ENCODE measurements at regions not wholly inside any gene's neighbourhood (a gene's known extent, or its start where the extent isn't known, plus 50 kb on each side); places are given as distances from the start of the nearest gene placed in this dataset.
"Not testable (repeated sequence)": the region's sequence is repeated elsewhere in the genome, so short reads cannot be mapped to it uniquely, and the experiment has no call there.

DNA sequence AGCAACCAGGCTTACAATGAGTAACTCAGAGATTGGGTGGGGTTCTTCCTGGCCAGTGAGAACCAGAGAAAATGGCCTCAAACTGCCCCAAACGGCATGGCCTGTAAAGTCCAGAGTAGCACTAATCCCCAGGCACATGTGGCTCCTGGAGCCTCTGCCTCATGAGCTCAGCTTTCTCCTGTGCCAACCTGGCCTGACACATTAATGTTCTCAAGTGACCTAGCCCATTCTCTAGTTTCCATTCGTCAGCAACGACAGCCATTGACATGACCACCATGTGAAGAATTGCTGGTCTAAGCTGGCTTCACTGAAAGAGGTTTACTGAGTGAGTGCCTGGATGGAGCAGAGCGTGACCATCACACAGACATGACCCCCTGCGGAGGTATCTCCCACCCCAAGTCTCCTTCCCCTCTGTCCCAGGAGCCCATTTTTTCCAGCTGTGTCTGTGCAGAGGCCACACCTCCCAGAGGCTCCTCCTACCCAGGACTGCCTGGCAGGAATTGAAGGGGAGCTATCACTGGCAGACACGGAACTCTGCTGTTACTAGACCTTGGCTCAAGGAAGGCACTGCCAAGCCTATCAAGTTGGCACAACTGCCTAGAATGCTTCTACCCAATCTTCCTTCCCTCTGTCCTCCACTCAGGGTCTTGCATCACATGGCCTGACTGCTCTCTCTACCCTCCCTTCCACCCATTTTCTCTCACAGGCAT, 59.0 kb upstream of the BOD1 start:
- 0 out of 2 replicates have a peak, but pooled peaks cover 4% of the 10 kb centered on the region for H3K27me3 ChIP-seq (ENCODE audit: insufficient read depth, low read length)
- no peak overlapping the region for H3K4me3 ChIP-seq (ENCODE audit: low read depth, low read length)
- no peaks in the 10 kb centered on the region for H3K79me2 ChIP-seq (ENCODE audit: control insufficient read depth, insufficient read depth, low read length, unreplicated experiment)
- no peak overlapping the region for H3K27ac ChIP-seq (ENCODE audit: low read depth, low read length)
- H2AFZ ChIP-seq (ENCODE audit: low read length, unreplicated experiment), result no peak overlapping the region
- H3K4me1 ChIP-seq (ENCODE audit: control insufficient read depth, insufficient read depth, low read length, unreplicated experiment), result peaks cover 13% of the 10 kb centered on the region
- H3K36me3 ChIP-seq (ENCODE audit: insufficient read depth, low read length), result no peaks in the 10 kb centered on the region

GRCh38 chr5:173676375-173676774, 59.9 kb upstream of the BOD1 start:
- H3K4me1 ChIP-seq (ENCODE audit: control insufficient read depth, insufficient read depth, low read length, unreplicated experiment), result peaks cover 5% of the 10 kb centered on the region
- H3K27me3 ChIP-seq (ENCODE audit: insufficient read depth, low read length), result 0 out of 2 replicates have a peak, but pooled peaks cover 4% of the 10 kb centered on the region
- no peak overlapping the region for H3K4me3 ChIP-seq (ENCODE audit: low read depth, low read length)
- no peaks in the 10 kb centered on the region for H3K79me2 ChIP-seq (ENCODE audit: control insufficient read depth, insufficient read depth, low read length, unreplicated experiment)
- H3K36me3 ChIP-seq (ENCODE audit: insufficient read depth, low read length), result no peaks in the 10 kb centered on the region
- H2AFZ ChIP-seq (ENCODE audit: low read length, unreplicated experiment), result no peak overlapping the region
- no peak overlapping the region for H3K27ac ChIP-seq (ENCODE audit: low read depth, low read length)

- Histone ChIP-seq H3K27ac (ENCODE audit: low read depth, low read length) (no peak overlapping the region), H3K79me2 (ENCODE audit: control insufficient read depth, insufficient read depth, low read length, unreplicated experiment) (no peaks in the 10 kb centered on the region), H3K36me3 (ENCODE audit: insufficient read depth, low read length) (no peaks in the 10 kb centered on the region), H3K4me1 (ENCODE audit: control insufficient read depth, insufficient read depth, low read length, unreplicated experiment) (no peaks in the 10 kb centered on the region), H2AFZ (ENCODE audit: low read length, unreplicated experiment) (no peak overlapping the region), H3K4me3 (ENCODE audit: low read depth, low read length) (no peak overlapping the region), H3K27me3 (ENCODE audit: insufficient read depth, low read length) (0 out of 2 replicates have a peak, but pooled peaks cover 4% of the 10 kb centered on the region)
These were observed 60.7 kb upstream of the BOD1 start for GRCh38 chr5:173677125-173677672.

DNA sequence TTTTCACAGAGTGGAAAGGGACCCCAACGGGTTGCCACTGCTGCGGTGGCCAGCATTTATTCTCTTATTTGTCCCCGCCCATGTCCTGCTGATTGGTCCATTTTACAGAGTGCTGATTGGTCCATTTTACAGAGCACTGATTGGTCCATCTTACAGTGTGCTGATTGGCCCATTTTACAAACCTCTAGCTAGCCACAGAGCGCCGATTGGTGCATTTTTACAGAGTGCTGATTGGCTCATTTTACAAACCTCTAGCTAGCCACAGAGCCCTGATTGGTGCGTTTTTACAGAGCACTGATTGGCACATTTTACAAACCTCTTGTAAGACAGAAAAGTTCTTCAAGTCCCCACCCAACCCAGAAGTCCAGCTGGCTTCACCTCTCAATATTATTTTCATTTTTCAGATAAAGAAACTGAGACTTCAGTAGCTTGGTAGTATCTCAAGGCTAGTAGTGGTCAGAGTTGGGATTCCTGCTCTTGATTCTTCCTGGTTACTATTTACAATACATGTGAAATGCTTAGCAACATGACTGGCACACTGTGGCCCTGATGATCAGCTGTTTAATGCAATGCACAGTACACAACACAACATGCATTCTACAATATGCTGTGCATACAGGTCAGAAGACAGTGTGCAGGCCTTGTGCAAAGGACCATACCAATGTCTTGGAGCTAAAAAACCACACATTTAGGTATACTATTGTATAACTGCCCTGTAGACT, 63.6 kb upstream of the BOD1 start:
- Histone ChIP-seq H3K79me2 (ENCODE audit: control insufficient read depth, insufficient read depth, low read length, unreplicated experiment) (no peaks in the 10 kb centered on the region), H3K27me3 (ENCODE audit: insufficient read depth, low read length) (0 out of 2 replicates have a peak, but pooled peaks cover 4% of the 10 kb centered on the region), H3K36me3 (ENCODE audit: insufficient read depth, low read length) (no peaks in the 10 kb centered on the region), H3K4me1 (ENCODE audit: control insufficient read depth, insufficient read depth, low read length, unreplicated experiment) (no peaks in the 10 kb centered on the region), H3K27ac (ENCODE audit: low read depth, low read length) (no peak overlapping the region), H3K4me3 (ENCODE audit: low read depth, low read length) (no peak overlapping the region), H2AFZ (ENCODE audit: low read length, unreplicated experiment) (no peak overlapping the region)

DNA sequence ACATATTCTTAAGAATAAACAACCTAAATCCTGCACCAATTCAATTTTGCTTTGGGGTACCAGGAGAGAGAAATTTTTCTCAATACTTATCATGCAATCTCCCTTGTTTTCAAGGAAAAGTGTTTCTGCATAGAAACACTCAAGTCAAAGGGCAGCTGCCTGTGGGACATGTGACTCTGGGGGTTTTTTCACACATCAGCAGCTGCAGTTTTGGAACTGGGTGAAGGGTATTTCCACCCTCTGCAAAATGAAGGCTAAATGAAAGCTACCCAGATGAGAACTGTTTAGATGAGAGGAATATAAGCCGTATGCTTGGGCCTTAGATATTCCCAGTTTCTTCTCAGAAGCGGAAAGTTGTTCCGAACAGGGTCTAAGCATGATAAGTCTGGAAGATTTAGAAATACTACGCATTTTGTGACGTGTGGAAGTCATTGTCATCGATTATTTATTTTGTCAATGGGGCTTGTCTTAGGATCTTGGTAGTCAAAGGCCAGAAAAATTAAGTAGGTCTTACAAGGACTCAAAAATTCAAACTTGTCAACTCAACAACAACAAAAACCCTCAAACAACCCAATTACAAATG, 64.3 kb upstream of the BOD1 start:
- H2AFZ ChIP-seq (ENCODE audit: low read length, unreplicated experiment), result no peak overlapping the region
- 0 out of 2 replicates have a peak, but pooled peaks cover 4% of the 10 kb centered on the region for H3K27me3 ChIP-seq (ENCODE audit: insufficient read depth, low read length)
- H3K27ac ChIP-seq (ENCODE audit: low read depth, low read length), result no peak overlapping the region
- H3K36me3 ChIP-seq (ENCODE audit: insufficient read depth, low read length), result no peaks in the 10 kb centered on the region
- no peaks in the 10 kb centered on the region for H3K79me2 ChIP-seq (ENCODE audit: control insufficient read depth, insufficient read depth, low read length, unreplicated experiment)
- H3K4me3 ChIP-seq (ENCODE audit: low read depth, low read length), result no peak overlapping the region
- H3K4me1 ChIP-seq (ENCODE audit: control insufficient read depth, insufficient read depth, low read length, unreplicated experiment), result no peaks in the 10 kb centered on the region

DNA sequence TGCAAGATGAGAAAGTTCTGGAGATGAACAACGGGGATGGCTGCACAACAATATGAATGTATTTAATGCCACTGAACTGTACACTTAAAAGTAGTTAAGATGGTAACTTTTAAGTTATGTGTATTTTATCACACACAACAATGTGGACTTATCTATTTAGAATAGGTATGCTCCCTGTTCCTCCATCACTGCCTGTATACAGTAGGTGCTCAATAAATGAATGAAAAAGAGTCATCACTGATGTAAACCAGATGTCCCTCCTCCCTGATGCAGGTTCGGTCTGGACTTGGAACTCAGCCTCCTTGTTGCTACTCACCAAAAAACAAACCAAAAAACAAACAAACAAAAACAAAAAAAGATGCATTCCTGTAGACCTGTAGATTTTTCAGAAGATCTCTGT, 65.9 kb upstream of the BOD1 start:
- no peaks in the 10 kb centered on the region for H3K4me1 ChIP-seq (ENCODE audit: control insufficient read depth, insufficient read depth, low read length, unreplicated experiment)
- H3K79me2 ChIP-seq (ENCODE audit: control insufficient read depth, insufficient read depth, low read length, unreplicated experiment), result no peaks in the 10 kb centered on the region
- H2AFZ ChIP-seq (ENCODE audit: low read length, unreplicated experiment), result no peak overlapping the region
- no peak overlapping the region for H3K27ac ChIP-seq (ENCODE audit: low read depth, low read length)
- H3K27me3 ChIP-seq (ENCODE audit: insufficient read depth, low read length), result no peaks in the 10 kb centered on the region
- no peaks in the 10 kb centered on the region for H3K36me3 ChIP-seq (ENCODE audit: insufficient read depth, low read length)
- H3K4me3 ChIP-seq (ENCODE audit: low read depth, low read length), result no peak overlapping the region

- H3K27ac ChIP-seq (ENCODE audit: low read depth, low read length); H3K36me3 ChIP-seq (ENCODE audit: insufficient read depth, low read length); H3K4me1 ChIP-seq (ENCODE audit: control insufficient read depth, insufficient read depth, low read length, unreplicated experiment): not testable (repeated sequence)
These were observed 68.1 kb upstream of the BOD1 start for GRCh38 chr5:173684535-173684934.

DNA sequence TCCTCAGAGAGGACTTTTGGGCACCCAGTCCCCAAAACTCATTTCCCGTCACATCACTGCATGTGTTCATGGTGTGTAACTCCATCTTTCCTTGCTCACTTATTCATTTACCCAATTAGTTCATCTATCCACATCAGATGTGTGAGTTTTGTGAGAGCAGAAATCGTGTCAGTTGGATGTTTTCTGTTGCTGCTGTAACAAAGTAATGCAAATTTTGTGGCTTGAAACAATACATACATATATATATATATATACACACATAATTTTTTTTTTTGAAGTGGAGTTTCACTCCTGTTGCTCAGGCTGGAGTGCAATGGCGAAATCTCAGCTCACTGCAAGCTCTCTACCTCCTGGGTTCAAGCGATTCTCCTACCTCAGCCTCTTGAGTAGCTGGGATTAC, 70.5 kb upstream of the BOD1 start:
- Histone ChIP-seq H3K79me2 (ENCODE audit: control insufficient read depth, insufficient read depth, low read length, unreplicated experiment) (no peaks in the 10 kb centered on the region), H3K4me1 (ENCODE audit: control insufficient read depth, insufficient read depth, low read length, unreplicated experiment) (no peaks in the 10 kb centered on the region), H3K36me3 (ENCODE audit: insufficient read depth, low read length) (no peaks in the 10 kb centered on the region), H3K27me3 (ENCODE audit: insufficient read depth, low read length) (no peaks in the 10 kb centered on the region), H2AFZ (ENCODE audit: low read length, unreplicated experiment) (no peak overlapping the region), H3K27ac (ENCODE audit: low read depth, low read length) (no peak overlapping the region), H3K4me3 (ENCODE audit: low read depth, low read length) (no peak overlapping the region)

More at GRCh38 chr5:173684535-173684934, 68.1 kb upstream of the BOD1 start:
- H3K27me3 ChIP-seq (ENCODE audit: insufficient read depth, low read length); H3K79me2 ChIP-seq (ENCODE audit: control insufficient read depth, insufficient read depth, low read length, unreplicated experiment); H2AFZ ChIP-seq (ENCODE audit: low read length, unreplicated experiment); H3K4me3 ChIP-seq (ENCODE audit: low read depth, low read length): not testable (repeated sequence)

GRCh38 chr5:173688703-173689102, 72.3 kb upstream of the BOD1 start:
- H3K27ac ChIP-seq (ENCODE audit: low read depth, low read length), result no peak overlapping the region

GRCh38 chr5:173689171-173689736, 72.8 kb upstream of the BOD1 start:
- Histone ChIP-seq H3K4me3 (ENCODE audit: low read depth, low read length) (no peak overlapping the region), H3K4me1 (ENCODE audit: control insufficient read depth, insufficient read depth, low read length, unreplicated experiment) (no peaks in the 10 kb centered on the region), H3K27me3 (ENCODE audit: insufficient read depth, low read length) (no peaks in the 10 kb centered on the region), H3K27ac (ENCODE audit: low read depth, low read length) (no peak overlapping the region), H2AFZ (ENCODE audit: low read length, unreplicated experiment) (no peak overlapping the region), H3K36me3 (ENCODE audit: insufficient read depth, low read length) (no peaks in the 10 kb centered on the region), H3K79me2 (ENCODE audit: control insufficient read depth, insufficient read depth, low read length, unreplicated experiment) (no peaks in the 10 kb centered on the region)

More at GRCh38 chr5:173688703-173689102, 72.3 kb upstream of the BOD1 start:
- no peak overlapping the region for H3K4me3 ChIP-seq (ENCODE audit: low read depth, low read length)
- H3K4me1 ChIP-seq (ENCODE audit: control insufficient read depth, insufficient read depth, low read length, unreplicated experiment), result no peaks in the 10 kb centered on the region
- no peaks in the 10 kb centered on the region for H3K36me3 ChIP-seq (ENCODE audit: insufficient read depth, low read length)
- H2AFZ ChIP-seq (ENCODE audit: low read length, unreplicated experiment), result no peak overlapping the region
- no peaks in the 10 kb centered on the region for H3K79me2 ChIP-seq (ENCODE audit: control insufficient read depth, insufficient read depth, low read length, unreplicated experiment)
- no peaks in the 10 kb centered on the region for H3K27me3 ChIP-seq (ENCODE audit: insufficient read depth, low read length)

Data from ACC112 (cell line).